Neural cell (in vitro differentiated cells): ENCODE measurements at regions not wholly inside any gene's neighbourhood (a gene's known extent, or its start where the extent isn't known, plus 50 kb on each side); places are given as distances from the start of the nearest gene placed in this dataset.

Source experiments
- H2AFZ ChIP-seq: fragments of 200-600, 300-800 bp; sonication (generic), shearing (Covaris generic); 2 replicates; pipeline ENCODE4 v1.6.0; 2014; ENCODE audit warnings: low read depth, mild to moderate bottlenecking, antibody characterized with exemption, low read length, moderate library complexity
- H3F3A ChIP-seq: fragments of 200-600 bp; shearing (Covaris generic); 2 replicates; pipeline ENCODE4 v1.6.1; 2016; ENCODE audit warnings: mild to moderate bottlenecking, moderate library complexity, mixed read lengths, antibody characterized with exemption, low read length; ENCODE audit not compliant: insufficient read depth, poor library complexity, severe bottlenecking
- H3K27ac ChIP-seq: fragments of 200-600, 300-800 bp; sonication (generic), shearing (Covaris generic); 2 replicates; pipeline ENCODE4 v1.5.1; 2014; ENCODE audit warnings: mild to moderate bottlenecking, low read length, moderate library complexity
- H3K27me3 ChIP-seq: fragments of 300-800, 200-600 bp; sonication (generic), shearing (Covaris generic); 2 replicates; pipeline ENCODE4 v1.6.0; 2014; ENCODE audit warnings: mild to moderate bottlenecking, low read depth, low read length, moderate library complexity; ENCODE audit not compliant: insufficient read depth
- H3K36me3 ChIP-seq: fragments of 300-800, 200-600 bp; sonication (generic), shearing (Covaris generic); 2 replicates; pipeline ENCODE4 v1.5.1; 2014; ENCODE audit warnings: mild to moderate bottlenecking, antibody characterized with exemption, low read length, moderate library complexity; ENCODE audit not compliant: insufficient read depth
- H3K4me2 ChIP-seq: fragments of 300-800, 200-600 bp; sonication (generic), shearing (Covaris generic); 2 replicates; pipeline ENCODE4 v1.6.0; 2014; ENCODE audit warnings: mild to moderate bottlenecking, low read length
- H3K4me3 ChIP-seq: fragments of 300-800, 200-600 bp; sonication (generic), shearing (Covaris generic); 2 replicates; pipeline ENCODE4 v1.5.1; 2014; ENCODE audit warnings: mild to moderate bottlenecking, low read length, moderate library complexity
- H3K79me2 ChIP-seq: fragments of 200-600 bp; shearing (Covaris generic); replicated peaks from 2 replicates; pipeline ENCODE4 v1.6.0; 2014; ENCODE audit warnings: mild to moderate bottlenecking, low read length, moderate library complexity; ENCODE audit not compliant: insufficient read depth
- H3K9ac ChIP-seq: fragments of 300-800, 200-600 bp; sonication (generic), shearing (Covaris generic); 2 replicates; pipeline ENCODE4 v1.6.1; 2016; ENCODE audit warnings: mild to moderate bottlenecking, low read length, mixed read lengths
- H3K9me2 ChIP-seq: fragments of 200-600 bp; shearing (Covaris generic); 2 replicates; pipeline ENCODE4 v1.6.1; 2016; ENCODE audit warnings: mild to moderate bottlenecking, low read length, mixed read lengths; ENCODE audit not compliant: insufficient read depth
- H3K9me3 ChIP-seq: fragments of 200-600, 300-800 bp; sonication (generic), shearing (Covaris generic); 2 replicates; pipeline ENCODE4 v1.6.1; 2016; ENCODE audit warnings: mild to moderate bottlenecking, mixed run types, low read length, moderate library complexity, mixed read lengths
- H4K20me1 ChIP-seq: fragments of 200-600 bp; shearing (Covaris generic); 2 replicates; pipeline ENCODE4 v1.6.1; 2016; ENCODE audit warnings: mild to moderate bottlenecking, mixed run types; ENCODE audit not compliant: insufficient read depth
- EP300 ChIP-seq: fragments of 450-650 bp; conservative IDR thresholded peaks from 2 replicates; pipeline ENCODE4 v1.6.1; 2014; ENCODE audit warnings: antibody characterized with exemption, mild to moderate bottlenecking, moderate library complexity; ENCODE audit not compliant: poor library complexity, severe bottlenecking
- EZH2 ChIP-seq: fragments of 200-600, 300-800 bp; shearing (Covaris generic), sonication (generic); IDR thresholded peaks from 2 replicates; pipeline ENCODE4 v1.6.1; 2014; ENCODE audit warnings: antibody characterized with exemption, low read length, borderline replicate concordance, mild to moderate bottlenecking; ENCODE audit not compliant: insufficient read depth, poor library complexity, severe bottlenecking
- MXI1 ChIP-seq: fragments of 450-650 bp; conservative IDR thresholded peaks from 2 replicates; pipeline ENCODE4 v1.6.1; 2014; ENCODE audit warnings: antibody characterized with exemption, mild to moderate bottlenecking; ENCODE audit not compliant: poor library complexity, severe bottlenecking
- POLR2AphosphoS5 ChIP-seq: IDR thresholded peaks from 2 replicates; pipeline ENCODE4 v1.6.1; 2012
- RAD21 ChIP-seq: fragments of 450-650 bp; conservative IDR thresholded peaks from 2 replicates; pipeline ENCODE4 v1.6.1; 2014; ENCODE audit warnings: antibody characterized with exemption, mild to moderate bottlenecking, moderate library complexity
- SMC3 ChIP-seq: fragments of 450-650 bp; conservative IDR thresholded peaks from 2 replicates; pipeline ENCODE4 v1.6.1; 2014; ENCODE audit warnings: antibody characterized with exemption, mild to moderate bottlenecking, moderate library complexity; ENCODE audit not compliant: poor library complexity
- TAF1 ChIP-seq: IDR thresholded peaks from 2 replicates; pipeline ENCODE4 v1.6.1; 2012; ENCODE audit warnings: low read depth
- TF ChIP-seq, protein P1 (sequence below): IDR thresholded peaks from 2 replicates; pipeline ENCODE4 v1.6.1; 2012; ENCODE audit warnings: borderline replicate concordance
- TF ChIP-seq, protein P2 (sequence below): fragments of 450-650 bp; IDR thresholded peaks from 2 replicates; pipeline ENCODE4 v1.5.1; 2014; ENCODE audit warnings: antibody characterized with exemption, mild to moderate bottlenecking, moderate library complexity; ENCODE audit not compliant: poor library complexity, severe bottlenecking

- Histone ChIP-seq H3K27me3 (no peaks in the 10 kb centered on the region), H3K4me2 (no peak overlapping the region), H3K9me2 (no peaks in the 10 kb centered on the region), H3K27ac (no peak overlapping the region), H3K9ac (no peak overlapping the region), H2AFZ (no peak overlapping the region), H3K9me3 (no peaks in the 10 kb centered on the region), H3K4me3 (no peak overlapping the region), H3F3A (peaks cover 10% of the 10 kb centered on the region), H4K20me1 (no peaks in the 10 kb centered on the region), H3K79me2 (peaks cover 3% of the 10 kb centered on the region), H3K36me3 (no peaks in the 10 kb centered on the region)
- TF ChIP-seq TAF1 (no peak), SMC3 (no peak), EZH2 (no peak), POLR2AphosphoS5 (no peak), MXI1 (no peak), RAD21 (no peak), EP300 (no peak)
- TF ChIP-seq, protein P1, sequence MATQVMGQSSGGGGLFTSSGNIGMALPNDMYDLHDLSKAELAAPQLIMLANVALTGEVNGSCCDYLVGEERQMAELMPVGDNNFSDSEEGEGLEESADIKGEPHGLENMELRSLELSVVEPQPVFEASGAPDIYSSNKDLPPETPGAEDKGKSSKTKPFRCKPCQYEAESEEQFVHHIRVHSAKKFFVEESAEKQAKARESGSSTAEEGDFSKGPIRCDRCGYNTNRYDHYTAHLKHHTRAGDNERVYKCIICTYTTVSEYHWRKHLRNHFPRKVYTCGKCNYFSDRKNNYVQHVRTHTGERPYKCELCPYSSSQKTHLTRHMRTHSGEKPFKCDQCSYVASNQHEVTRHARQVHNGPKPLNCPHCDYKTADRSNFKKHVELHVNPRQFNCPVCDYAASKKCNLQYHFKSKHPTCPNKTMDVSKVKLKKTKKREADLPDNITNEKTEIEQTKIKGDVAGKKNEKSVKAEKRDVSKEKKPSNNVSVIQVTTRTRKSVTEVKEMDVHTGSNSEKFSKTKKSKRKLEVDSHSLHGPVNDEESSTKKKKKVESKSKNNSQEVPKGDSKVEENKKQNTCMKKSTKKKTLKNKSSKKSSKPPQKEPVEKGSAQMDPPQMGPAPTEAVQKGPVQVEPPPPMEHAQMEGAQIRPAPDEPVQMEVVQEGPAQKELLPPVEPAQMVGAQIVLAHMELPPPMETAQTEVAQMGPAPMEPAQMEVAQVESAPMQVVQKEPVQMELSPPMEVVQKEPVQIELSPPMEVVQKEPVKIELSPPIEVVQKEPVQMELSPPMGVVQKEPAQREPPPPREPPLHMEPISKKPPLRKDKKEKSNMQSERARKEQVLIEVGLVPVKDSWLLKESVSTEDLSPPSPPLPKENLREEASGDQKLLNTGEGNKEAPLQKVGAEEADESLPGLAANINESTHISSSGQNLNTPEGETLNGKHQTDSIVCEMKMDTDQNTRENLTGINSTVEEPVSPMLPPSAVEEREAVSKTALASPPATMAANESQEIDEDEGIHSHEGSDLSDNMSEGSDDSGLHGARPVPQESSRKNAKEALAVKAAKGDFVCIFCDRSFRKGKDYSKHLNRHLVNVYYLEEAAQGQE, result no peak
- TF ChIP-seq, protein P2, sequence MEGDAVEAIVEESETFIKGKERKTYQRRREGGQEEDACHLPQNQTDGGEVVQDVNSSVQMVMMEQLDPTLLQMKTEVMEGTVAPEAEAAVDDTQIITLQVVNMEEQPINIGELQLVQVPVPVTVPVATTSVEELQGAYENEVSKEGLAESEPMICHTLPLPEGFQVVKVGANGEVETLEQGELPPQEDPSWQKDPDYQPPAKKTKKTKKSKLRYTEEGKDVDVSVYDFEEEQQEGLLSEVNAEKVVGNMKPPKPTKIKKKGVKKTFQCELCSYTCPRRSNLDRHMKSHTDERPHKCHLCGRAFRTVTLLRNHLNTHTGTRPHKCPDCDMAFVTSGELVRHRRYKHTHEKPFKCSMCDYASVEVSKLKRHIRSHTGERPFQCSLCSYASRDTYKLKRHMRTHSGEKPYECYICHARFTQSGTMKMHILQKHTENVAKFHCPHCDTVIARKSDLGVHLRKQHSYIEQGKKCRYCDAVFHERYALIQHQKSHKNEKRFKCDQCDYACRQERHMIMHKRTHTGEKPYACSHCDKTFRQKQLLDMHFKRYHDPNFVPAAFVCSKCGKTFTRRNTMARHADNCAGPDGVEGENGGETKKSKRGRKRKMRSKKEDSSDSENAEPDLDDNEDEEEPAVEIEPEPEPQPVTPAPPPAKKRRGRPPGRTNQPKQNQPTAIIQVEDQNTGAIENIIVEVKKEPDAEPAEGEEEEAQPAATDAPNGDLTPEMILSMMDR, result no peak
These were observed 85.4 kb upstream of the RPS23 start for GRCh38 chr5:82363524-82363923.

DNA sequence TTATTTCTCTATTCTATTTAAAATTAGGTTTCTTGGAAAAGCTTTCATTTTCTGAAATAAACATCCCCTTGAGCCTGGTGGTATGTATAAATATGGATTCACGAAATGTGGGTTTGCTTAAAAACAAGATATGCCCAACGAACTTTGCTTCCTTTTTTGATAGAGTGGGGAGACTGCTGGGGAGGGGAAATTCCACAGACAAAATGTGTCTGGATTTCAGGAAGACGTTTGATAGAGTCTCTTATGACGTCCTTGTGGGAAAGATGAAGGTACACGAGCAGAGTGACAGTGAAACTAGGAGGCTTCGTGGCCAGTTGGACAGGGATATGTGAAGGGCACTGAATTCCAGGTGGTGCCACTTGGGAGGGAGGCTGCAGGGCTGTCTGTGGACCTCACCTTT lies 84.5 kb upstream of the RPS23 start:
- no peak overlapping the region for H3K4me3 ChIP-seq
- H3K4me2 ChIP-seq, result no peak overlapping the region
- H3K9me2 ChIP-seq, result no peaks in the 10 kb centered on the region
- peaks cover 10% of the 10 kb centered on the region for H3F3A ChIP-seq
- no peak overlapping the region for H3K27ac ChIP-seq
- H3K9ac ChIP-seq, result no peak overlapping the region
- peaks cover 3% of the 10 kb centered on the region for H3K79me2 ChIP-seq
- H4K20me1 ChIP-seq, result no peaks in the 10 kb centered on the region
- no peak overlapping the region for H2AFZ ChIP-seq
- TF ChIP-seq MXI1 (no peak), EP300 (no peak), POLR2AphosphoS5 (no peak), SMC3 (no peak), RAD21 (no peak), EZH2 (no peak)
- TF ChIP-seq, protein P1, result no peak
- TF ChIP-seq, protein P2, result no peak
- no peaks in the 10 kb centered on the region for H3K27me3 ChIP-seq
- H3K36me3 ChIP-seq, result no peaks in the 10 kb centered on the region
- H3K9me3 ChIP-seq, result no peaks in the 10 kb centered on the region
